Uterus (tissue), 3 donors: ENCODE measurements at regions not wholly inside any gene's neighbourhood (a gene's known extent, or its start where the extent isn't known, plus 50 kb on each side); places are given as distances from the start of the nearest gene placed in this dataset.

Experiments
- DNase-seq, 2 donors: peaks; one replicate each; pipeline ENCODE4 v3.0.0-alpha.2; 2019 to 2020
- H3K27ac ChIP-seq, 2 donors: fragments of 200-600 bp; sonication (generic); 1 replicate in 1 of 2; 2 replicates in 1 of 2; pipeline ENCODE4 v1.5.1; 2016 to 2018
- H3K27me3 ChIP-seq, 2 donors: fragments of 200-600 bp; sonication (generic); one replicate each; pipeline ENCODE4 v1.5.1; 2018 to 2019; ENCODE audit warnings: control low read depth in 1 of 2
- H3K36me3 ChIP-seq, 2 donors: fragments of 200-600 bp; sonication (generic); one replicate each; pipeline ENCODE4 v1.5.1; 2019; ENCODE audit warnings: control low read depth in 1 of 2
- H3K4me1 ChIP-seq, 2 donors: fragments of 200-600 bp; sonication (generic); one replicate each; pipeline ENCODE4 v1.5.1; 2018 to 2019; ENCODE audit warnings: control low read depth in 1 of 2
- H3K4me3 ChIP-seq, 2 donors: fragments of 200-600 bp; sonication (generic); 1 replicate in 1 of 2; 2 replicates in 1 of 2; pipeline ENCODE4 v1.5.1; 2018 to 2019; ENCODE audit warnings: mild to moderate bottlenecking in 1 of 2
- H3K9me3 ChIP-seq, 2 donors: fragments of 200-600 bp; sonication (generic); one replicate each; pipeline ENCODE4 v1.5.1; 2019; ENCODE audit warnings: control low read depth in 1 of 2
- CTCF ChIP-seq, 4 experiments: fragments of 200-600 bp in 2 of 4; fragments of 450-650 bp in 2 of 4; sonication (generic) in 2 of 4; IDR thresholded peaks; one replicate each; pipeline ENCODE4 v1.5.1; 2016 to 2019; ENCODE audit warnings: antibody characterized with exemption in 4 of 4, mild to moderate bottlenecking in 2 of 4, moderate library complexity in 1 of 4
- POLR2A ChIP-seq, 2 donors: fragments of 450-650 bp; IDR thresholded peaks; one replicate each; pipeline ENCODE4 v1.6.1; 2016; ENCODE audit warnings: antibody characterized with exemption in 2 of 2, mild to moderate bottlenecking in 1 of 2, moderate library complexity in 1 of 2
- intact Hi-C: fragments of 100-400 bp; cut with DNase I; formaldehyde crosslinking; loops from one replicate; pipeline ENCODE4 v1.15.1; 2023; ENCODE audit warnings: low total_unique reads
- donor health status: DM: yes; HTN: yes; CAD: no.

- Histone ChIP-seq H3K36me3 (no peaks in the 10 kb centered on the region), H3K4me3 (no peak overlapping the region), H3K27ac (no peak overlapping the region), H3K27me3 (no peaks in the 10 kb centered on the region), H3K4me1 (no peaks in the 10 kb centered on the region), H3K9me3 (no peaks in the 10 kb centered on the region)
- DNase-seq, result no peak
- TF ChIP-seq CTCF (IDR thresholded peaks at IDR 0.05) (no peak), POLR2A (IDR thresholded peaks at IDR 0.05) (no peak)
- intact Hi-C loops, result no loop called here
Observed at GRCh38 chr20:54746796-54747195, 271.4 kb downstream of the DOK5 start.

- intact Hi-C loops, result no loop called here
Observed at GRCh38 chr20:54745780-54746179, 270.4 kb downstream of the DOK5 start.

GRCh38 chr20:54744097-54744496, 268.7 kb downstream of the DOK5 start:
- H3K27me3 ChIP-seq, result no peaks in the 10 kb centered on the region
- H3K36me3 ChIP-seq, result no peaks in the 10 kb centered on the region
- no peaks in the 10 kb centered on the region for H3K9me3 ChIP-seq
- no peak overlapping the region for H3K27ac ChIP-seq
- TF ChIP-seq CTCF (IDR thresholded peaks at IDR 0.05) (no peak), POLR2A (IDR thresholded peaks at IDR 0.05) (no peak)
- intact Hi-C loops, result no loop called here
- no peaks in the 10 kb centered on the region for H3K4me1 ChIP-seq
- DNase-seq, result no peak
- no peak overlapping the region for H3K4me3 ChIP-seq

More at GRCh38 chr20:54745780-54746179, 270.4 kb downstream of the DOK5 start:
- TF ChIP-seq POLR2A (IDR thresholded peaks at IDR 0.05) (no peak), CTCF (IDR thresholded peaks at IDR 0.05) (no peak)
- H3K27ac ChIP-seq, result no peak overlapping the region
- H3K9me3 ChIP-seq, result no peaks in the 10 kb centered on the region
- H3K36me3 ChIP-seq, result no peaks in the 10 kb centered on the region
- H3K27me3 ChIP-seq, result no peaks in the 10 kb centered on the region
- no peaks in the 10 kb centered on the region for H3K4me1 ChIP-seq
- no peak for DNase-seq
- no peak overlapping the region for H3K4me3 ChIP-seq

GRCh38 chr20:54742193-54742592, 266.8 kb downstream of the DOK5 start:
- no peaks in the 10 kb centered on the region for H3K4me1 ChIP-seq
- H3K4me3 ChIP-seq, result no peak overlapping the region
- no peaks in the 10 kb centered on the region for H3K36me3 ChIP-seq
- intact Hi-C loops, result no loop called here
- no peaks in the 10 kb centered on the region for H3K9me3 ChIP-seq
- DNase-seq, result no peak
- H3K27me3 ChIP-seq, result no peaks in the 10 kb centered on the region
- no peak for TF ChIP-seq POLR2A (IDR thresholded peaks at IDR 0.05)
- TF ChIP-seq CTCF (IDR thresholded peaks at IDR 0.05), result no peak
- H3K27ac ChIP-seq, result no peak overlapping the region

- Histone ChIP-seq H3K4me3 (no peak overlapping the region), H3K36me3 (no peaks in the 10 kb centered on the region), H3K4me1 (no peaks in the 10 kb centered on the region), H3K27ac (no peak overlapping the region), H3K27me3 (no peaks in the 10 kb centered on the region), H3K9me3 (no peaks in the 10 kb centered on the region)
- no peak for TF ChIP-seq CTCF (IDR thresholded peaks at IDR 0.05)
- TF ChIP-seq POLR2A (IDR thresholded peaks at IDR 0.05), result no peak
- intact Hi-C loops, result no loop called here
- DNase-seq, result no peak
Observed at GRCh38 chr20:54736421-54736820, 261.0 kb downstream of the DOK5 start.
